WI38 (cell line): ENCODE measurements at regions not wholly inside any gene's neighbourhood (a gene's known extent, or its start where the extent isn't known, plus 50 kb on each side); places are given as distances from the start of the nearest gene placed in this dataset.

ENCODE experiments used
- H3K4me3 ChIP-seq: 2 replicates; pipeline ENCODE4 v1.5.1; 2011; ENCODE audit warnings: low read depth, mild to moderate bottlenecking, control low read depth, low read length
- TF ChIP-seq, protein P1 (sequence below): IDR thresholded peaks from 2 replicates; pipeline ENCODE4 v1.5.1; 2012; ENCODE audit warnings: low read depth, mild to moderate bottlenecking, control low read depth, low read length

DNA sequence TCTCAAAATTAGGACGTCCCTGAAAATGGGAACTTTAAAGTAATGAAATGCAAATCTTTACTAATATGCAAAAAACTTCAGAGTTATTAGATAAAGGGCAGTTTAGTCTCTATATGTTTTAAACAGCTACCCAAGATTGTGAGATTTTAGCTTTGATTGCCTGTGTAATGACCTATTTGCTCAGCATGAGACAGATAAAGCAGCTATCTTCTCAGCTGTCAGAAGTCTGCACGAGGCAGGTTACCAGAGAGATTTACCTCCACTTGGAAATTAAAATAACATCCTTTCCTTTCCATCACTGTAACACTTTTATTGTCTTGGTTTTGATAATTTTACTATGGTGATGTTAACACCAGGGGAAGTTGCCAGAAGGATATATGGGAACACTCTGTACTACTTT is 436.6 kb upstream of the OPRM1 start:
- TF ChIP-seq, protein P1, sequence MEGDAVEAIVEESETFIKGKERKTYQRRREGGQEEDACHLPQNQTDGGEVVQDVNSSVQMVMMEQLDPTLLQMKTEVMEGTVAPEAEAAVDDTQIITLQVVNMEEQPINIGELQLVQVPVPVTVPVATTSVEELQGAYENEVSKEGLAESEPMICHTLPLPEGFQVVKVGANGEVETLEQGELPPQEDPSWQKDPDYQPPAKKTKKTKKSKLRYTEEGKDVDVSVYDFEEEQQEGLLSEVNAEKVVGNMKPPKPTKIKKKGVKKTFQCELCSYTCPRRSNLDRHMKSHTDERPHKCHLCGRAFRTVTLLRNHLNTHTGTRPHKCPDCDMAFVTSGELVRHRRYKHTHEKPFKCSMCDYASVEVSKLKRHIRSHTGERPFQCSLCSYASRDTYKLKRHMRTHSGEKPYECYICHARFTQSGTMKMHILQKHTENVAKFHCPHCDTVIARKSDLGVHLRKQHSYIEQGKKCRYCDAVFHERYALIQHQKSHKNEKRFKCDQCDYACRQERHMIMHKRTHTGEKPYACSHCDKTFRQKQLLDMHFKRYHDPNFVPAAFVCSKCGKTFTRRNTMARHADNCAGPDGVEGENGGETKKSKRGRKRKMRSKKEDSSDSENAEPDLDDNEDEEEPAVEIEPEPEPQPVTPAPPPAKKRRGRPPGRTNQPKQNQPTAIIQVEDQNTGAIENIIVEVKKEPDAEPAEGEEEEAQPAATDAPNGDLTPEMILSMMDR: no peak
- H3K4me3 ChIP-seq: no peak overlapping the region

DNA sequence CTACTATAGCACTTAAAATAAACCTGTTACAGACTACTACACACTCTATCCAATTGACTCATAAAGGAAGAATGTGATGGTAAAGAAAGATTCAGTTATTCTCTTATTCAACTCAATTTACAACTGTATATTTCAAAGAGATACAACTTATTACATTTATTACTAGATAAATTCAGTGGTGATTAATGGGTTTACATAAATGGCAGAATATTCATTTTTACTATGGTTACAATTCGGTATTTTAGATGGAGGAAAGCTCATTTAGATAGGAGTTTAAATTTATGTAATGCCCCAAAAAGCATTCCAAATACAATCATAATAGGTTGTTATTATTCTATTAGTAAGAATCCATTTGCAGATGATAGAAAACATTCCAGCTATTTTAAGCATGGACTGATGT is 439.1 kb upstream of the OPRM1 start:
- TF ChIP-seq, protein P1: no peak
- no peak overlapping the region for H3K4me3 ChIP-seq

DNA sequence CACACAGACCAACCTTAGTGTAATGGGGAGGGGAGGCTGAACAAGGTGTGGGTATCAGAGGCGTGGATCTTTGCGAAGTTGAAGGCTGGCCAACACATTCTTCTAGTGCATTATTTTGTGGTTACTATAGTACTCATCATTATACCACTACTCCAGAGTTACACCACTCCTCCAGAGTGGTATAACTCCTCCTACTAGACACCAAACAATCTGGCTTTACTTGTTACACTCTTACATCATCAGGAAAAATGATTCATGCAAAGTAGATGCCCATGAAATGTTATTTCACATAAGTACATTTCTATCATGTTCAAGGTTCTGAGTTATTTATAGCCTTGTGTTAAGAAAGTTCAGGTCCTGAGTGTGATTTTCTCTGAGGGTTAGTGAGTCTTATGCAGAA is 443.1 kb upstream of the OPRM1 start:
- H3K4me3 ChIP-seq: no peak overlapping the region
- TF ChIP-seq, protein P1: no peak

DNA sequence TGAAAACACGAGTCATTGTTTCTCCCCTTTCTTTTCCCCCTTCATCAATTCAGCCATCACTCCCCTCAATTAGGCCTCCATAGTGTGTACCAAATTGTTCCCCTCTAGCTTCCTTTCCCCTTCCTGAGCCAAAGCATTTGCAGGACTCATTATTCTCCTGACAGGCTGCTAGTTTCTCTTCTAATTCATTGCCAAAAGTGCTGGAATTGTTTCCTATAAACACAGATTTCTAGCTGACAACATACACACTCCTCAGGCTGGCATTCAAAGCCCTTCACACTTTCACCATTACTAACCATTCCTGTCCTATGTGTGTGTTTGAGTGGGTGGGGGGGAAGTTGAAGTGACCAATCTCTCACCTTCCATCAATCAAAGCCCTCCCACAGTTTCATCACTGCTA is 444.2 kb upstream of the OPRM1 start:
- TF ChIP-seq, protein P1: no peak
- no peak overlapping the region for H3K4me3 ChIP-seq

GRCh38 chr6:153591159-153591558 is 447.9 kb upstream of the OPRM1 start:
- no peak overlapping the region for H3K4me3 ChIP-seq
- TF ChIP-seq, protein P1: no peak

- TF ChIP-seq, protein P1: no peak
Measured at GRCh38 chr6:153590411-153590810, 448.6 kb upstream of the OPRM1 start.

DNA sequence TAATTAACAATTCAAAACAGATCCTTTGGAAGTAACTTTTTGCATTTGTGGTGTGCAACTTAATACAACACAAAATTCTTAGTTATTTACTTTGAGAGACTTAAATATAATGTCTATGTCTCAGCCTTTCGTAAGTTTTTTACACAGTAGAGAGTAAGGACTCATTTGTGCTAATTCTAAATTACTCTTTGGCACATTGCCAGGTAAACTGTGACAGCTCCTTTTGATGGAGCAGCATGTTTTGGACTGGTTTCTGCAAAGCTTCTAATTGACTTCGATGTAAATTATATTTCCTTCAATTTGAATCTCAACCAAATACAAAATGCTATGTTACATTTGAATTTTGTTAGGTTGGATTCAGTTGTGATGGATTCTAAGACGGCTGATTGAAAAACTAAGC is 450.7 kb upstream of the OPRM1 start:
- no peak overlapping the region for H3K4me3 ChIP-seq
- TF ChIP-seq, protein P1: no peak

More at GRCh38 chr6:153590411-153590810, 448.6 kb upstream of the OPRM1 start:
- H3K4me3 ChIP-seq: no peak overlapping the region
